HG03520 (cell line): ENCODE measurements at regions not wholly inside any gene's neighbourhood (a gene's known extent, or its start where the extent isn't known, plus 50 kb on each side); places are given as distances from the start of the nearest gene placed in this dataset.

Experiments used
- ATAC-seq: cut with Tn5 transposase; IDR thresholded peaks from one replicate; pipeline ENCODE4 v1.9.1; 2021; ENCODE audit warnings: mild to moderate bottlenecking, moderate library complexity; ENCODE audit not compliant: unreplicated experiment

DNA sequence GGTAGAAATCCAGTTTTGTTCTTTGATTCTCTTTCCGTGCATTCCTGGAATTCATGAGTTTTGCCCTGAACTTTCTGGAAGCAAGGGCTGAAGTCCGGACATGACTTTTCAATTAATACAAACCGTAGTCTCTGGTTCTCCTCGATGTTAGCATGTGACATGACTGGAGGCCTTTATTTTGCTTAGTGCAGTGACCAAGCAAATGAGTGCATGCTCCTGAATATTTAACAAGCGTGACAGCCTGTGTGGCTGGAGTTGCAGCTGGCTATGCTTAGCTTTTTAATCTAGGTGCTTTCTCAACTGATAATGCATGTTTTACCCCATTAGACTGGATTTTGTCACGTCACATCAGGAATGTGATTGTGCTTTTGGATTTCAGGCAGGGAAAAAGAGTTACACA, 302.1 kb downstream of the MAP2K6 start:
- no peak for ATAC-seq

DNA sequence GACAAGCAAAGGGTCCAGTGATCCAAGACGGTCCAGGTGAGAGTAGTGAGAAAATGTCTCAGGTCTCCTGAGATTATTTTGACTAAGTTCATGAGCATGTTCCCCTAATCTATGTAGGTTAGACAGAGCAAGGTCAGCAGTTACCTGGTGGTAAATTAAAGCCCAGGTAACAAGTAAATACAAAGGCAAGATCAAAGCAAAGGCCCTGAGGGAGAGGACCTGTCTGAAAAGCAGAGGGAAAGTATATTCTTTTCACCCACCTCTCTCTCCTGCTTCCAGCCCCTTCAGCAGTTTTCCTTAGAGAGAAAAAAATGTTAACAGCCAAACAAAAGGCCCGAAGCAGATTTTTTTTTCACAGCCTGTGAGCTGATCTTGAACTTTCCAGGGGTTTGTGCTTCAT, 302.7 kb downstream of the MAP2K6 start:
- ATAC-seq, result no peak

DNA sequence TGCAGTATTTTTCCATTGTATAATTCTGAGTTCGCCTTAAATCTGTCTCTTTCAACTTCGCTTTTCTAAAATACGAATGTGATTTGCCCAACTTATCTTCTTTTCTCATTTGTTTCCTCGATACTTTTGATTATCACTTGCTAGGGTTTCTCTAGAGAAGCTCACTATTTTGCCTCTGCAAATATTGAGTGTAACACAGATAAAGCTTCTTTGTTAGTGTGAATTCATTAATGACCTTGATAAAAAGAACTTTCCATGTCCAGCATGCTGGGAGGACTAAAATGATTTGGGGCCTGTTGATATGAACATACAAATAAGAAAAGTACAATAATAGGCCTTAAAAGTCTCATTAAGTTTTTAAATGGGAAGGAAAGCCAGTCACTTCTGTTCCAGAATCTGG, 303.3 kb downstream of the MAP2K6 start:
- ATAC-seq, result no peak

DNA sequence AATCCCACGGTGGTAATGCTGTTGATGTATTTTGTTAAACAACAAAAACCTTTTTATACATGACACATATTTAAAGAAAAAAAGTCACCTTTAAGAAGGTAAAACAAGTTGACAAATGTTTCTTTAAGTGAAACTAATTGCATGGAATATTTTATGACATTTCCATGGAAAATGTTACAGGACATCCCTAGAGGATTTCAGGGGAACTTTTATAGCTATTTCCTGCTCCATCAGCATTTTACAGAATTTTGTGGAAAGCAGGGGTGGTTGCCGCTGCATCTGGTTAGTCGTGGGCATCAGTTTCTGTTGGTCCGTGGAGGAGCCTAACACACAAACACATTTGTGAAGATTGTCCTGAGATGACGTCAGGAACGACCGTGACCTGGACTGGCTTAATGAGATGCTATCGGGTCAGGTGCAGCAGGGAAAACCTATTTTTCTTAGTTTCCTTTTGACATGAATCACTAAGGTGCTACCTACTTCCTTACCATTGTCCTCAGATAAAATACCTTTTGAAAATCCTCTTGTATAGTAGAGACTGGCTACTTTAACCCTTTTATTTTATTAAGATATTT, 305.1 kb downstream of the MAP2K6 start:
- no peak for ATAC-seq

DNA sequence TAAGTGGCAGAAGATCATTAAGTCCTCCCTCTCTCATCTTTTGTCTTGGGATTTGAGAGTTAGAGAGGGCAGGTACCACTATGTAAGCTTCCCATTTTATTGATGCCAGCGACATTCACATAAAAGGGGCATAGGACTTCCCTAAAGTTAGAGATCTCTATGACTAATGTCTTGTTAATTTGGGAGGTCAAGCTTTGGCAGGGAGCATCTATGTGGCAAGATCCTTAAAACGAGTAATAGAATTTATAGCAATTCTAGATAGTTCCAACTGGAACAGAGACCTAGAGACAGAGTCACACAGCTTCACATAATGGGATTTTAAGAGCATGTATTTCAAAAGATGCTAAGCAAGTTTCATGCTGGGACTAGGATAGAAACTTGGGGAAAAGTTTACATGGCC, 308.0 kb downstream of the MAP2K6 start:
- ATAC-seq, result no peak

DNA sequence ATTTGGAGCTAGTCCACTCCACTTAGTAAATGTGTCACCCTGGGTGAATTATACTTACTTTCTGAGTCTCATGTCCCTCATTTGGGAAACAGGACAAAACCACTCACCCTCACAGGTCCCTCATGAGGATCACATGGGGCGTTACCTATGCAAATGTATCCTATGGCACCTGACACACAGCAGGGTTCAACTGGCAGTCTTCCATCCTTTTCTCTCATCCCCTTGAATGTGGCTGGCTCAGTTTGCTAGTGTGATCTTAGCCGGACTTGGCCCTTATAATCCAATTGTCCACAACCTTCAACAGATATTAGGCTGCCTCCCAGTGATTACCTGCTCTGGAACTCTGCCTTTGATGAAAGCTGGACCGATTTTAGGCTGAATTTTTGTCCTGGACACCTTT, 308.8 kb downstream of the MAP2K6 start:
- ATAC-seq, result no peak

DNA sequence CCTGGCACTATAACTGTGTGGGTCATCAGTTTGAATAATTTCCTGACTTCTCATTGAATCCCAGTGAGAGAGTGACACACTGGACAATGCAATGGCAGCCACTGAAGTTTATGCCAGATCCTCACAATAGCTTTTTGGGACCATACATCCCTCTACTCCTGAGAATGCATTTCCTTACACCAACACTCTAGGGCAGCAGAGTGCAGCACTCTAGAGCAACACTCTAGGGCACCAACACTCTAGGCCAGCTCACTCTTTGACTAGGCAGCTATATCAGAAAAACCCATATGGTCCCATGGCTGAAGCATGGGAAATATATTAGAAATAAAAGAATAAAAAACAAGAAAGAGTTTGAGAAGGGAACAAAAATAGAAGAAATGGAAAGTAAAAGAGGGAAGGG, 309.2 kb downstream of the MAP2K6 start:
- no peak for ATAC-seq

DNA sequence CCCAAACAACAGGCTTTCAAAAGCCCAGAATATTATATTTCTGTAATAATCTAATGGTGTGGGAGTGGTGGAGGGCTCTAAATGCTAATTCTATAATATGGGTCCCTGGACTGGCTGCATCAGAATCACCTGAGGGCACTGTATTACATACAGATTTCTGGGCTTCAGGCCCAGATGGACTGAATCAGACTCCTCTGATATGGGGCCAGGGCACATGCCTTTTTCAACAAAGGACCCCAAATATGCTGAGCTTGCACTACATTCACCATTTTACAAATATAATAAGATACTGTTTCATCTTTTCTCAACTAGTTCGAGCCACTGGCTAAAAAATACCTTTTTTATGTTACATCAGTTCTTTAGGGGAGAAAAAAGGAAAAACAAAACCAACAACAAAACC, 309.7 kb downstream of the MAP2K6 start:
- no peak for ATAC-seq

DNA sequence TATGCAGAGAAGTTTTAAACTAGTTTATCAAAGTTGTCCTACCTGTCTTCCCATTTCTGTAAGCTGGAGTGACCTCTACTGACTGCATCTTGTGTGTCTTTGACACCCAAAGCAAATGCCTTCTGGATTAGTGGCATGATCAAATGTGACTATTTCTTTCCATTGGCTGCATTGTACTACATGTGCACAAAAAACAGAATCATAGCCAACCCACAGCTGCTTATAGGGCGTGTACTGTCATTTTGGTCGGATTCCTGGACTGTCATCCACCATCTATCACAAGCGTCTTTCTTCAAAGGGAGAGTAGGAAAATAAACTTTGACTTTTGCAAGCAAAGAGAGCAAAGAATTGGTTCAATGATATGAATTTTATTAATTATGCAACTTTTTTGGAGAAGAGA, 310.6 kb downstream of the MAP2K6 start:
- no peak for ATAC-seq

DNA sequence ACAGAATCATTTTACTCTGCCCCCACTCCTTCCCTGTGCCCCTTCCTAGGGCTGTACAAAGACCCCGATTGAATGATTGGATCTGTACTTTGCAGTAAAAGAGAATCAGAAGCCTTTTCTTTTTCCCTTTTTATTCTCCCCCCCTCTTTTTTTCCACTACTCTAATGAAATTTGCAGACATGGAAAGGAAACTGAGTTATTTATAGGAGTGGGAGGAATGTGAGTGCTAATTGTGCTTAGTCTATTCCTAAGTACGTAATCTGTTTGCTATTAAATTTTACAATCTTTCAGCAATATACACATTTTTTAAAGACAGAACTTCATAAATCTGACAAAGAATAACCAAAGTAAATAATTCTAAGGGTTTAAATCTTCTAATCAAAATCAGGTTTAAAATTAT, 314.3 kb downstream of the MAP2K6 start:
- ATAC-seq, result no peak

DNA sequence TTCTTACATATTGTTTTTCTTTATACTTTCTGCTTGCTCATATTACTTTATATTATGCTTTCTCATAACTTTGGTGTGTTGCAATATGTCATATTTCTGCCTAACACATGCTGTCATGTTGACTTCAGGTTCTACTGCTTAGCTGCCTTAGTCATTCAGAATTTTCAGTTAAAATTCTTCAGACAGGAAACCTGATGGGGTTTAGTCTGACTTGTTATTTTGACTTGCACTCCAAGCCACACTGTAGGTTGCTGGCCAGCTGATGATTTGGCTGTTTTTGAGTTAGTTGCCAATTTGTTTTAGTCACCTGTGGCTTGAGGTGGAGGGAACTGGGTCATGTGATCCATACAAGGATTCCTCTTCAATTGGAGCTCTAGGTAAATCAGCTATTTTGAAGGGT, 315.4 kb downstream of the MAP2K6 start:
- no peak for ATAC-seq

DNA sequence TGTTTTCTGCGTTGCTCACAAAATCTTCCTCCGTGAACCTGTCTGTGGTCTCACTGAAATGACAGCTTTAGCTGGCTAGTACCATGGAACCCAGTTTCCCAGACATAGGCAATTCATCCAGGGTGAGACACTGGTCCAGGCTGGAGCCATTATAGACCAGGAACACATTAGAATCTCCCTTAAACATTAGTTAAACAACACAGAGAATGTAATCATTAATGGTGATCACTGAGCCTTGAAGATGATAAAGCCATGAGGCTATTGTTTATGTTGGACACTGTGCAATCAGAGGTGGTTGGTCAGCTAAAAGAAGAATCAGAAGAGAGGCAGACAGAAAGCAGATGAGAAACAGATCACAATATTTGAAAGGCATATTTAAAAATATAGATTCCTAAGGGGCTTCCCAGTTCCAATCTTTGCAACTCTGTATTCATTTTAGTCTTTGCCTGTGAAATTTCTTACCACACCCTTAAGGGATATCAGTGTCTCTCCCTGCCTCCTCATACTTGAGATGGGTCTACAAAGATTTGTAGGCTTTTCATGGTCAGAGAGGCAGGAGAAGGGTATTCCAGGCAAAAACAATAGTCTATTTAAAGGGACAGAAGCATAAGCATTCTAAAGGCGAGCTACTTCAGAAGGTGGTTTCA, 317.9 kb downstream of the MAP2K6 start:
- no peak for ATAC-seq

DNA sequence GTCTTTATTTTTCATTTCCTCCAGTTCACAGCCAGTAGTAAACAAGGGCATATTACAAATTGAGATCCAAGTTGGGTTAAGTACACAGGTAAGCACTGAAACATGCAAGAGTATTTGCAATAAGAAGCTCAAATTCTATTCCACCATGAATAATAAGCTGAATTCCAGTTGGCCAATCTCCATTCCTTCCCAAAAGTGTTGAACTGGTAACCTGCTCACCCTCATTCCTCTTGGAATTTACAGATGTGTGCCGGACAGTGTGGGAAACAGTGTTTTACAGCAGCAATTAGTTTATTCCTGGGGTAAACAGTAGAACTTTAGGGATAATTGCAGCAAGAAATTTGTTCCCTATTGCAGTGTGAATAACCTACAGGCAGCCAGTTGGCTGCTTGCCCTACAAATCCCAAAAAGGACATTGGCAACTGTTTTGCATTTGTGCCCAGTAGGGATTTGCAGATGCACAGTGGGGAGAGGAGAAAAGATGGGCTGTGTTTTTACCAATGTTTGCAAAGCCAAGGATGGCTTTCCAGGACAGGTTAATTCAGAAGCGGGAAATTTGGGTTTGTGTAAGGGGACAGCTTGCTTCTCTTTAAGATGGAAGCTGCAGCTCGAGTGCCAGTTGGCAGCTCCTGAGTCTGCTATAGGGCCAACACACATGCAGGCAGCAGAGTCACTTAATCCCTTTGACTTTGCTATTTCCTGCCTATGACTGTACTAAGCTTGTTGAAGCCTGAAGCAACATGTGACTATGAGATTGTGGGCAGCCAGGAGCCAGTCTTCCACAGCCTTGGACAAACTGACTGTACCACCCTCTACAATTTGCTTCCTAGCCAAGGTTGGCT, 318.9 kb downstream of the MAP2K6 start:
- ATAC-seq, result no peak

DNA sequence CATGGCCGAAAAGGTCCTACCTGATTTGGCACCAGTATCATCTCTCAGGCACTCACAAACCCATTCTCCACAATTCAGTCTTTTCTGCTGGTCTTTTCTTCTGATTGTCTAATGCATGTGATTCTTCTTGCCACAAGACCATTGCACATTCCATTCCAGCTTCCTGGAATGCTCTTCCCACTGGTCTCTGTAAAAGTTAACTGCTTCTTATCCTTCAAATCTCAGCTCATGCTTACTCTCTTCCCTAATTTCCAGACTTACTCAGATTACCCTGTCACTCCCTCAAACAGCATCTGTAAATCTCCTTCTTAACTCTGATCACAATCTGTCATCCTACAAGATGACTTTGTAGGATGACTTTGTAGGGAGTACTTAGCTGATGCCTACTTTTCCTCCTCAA, 320.2 kb downstream of the MAP2K6 start:
- no peak for ATAC-seq

DNA sequence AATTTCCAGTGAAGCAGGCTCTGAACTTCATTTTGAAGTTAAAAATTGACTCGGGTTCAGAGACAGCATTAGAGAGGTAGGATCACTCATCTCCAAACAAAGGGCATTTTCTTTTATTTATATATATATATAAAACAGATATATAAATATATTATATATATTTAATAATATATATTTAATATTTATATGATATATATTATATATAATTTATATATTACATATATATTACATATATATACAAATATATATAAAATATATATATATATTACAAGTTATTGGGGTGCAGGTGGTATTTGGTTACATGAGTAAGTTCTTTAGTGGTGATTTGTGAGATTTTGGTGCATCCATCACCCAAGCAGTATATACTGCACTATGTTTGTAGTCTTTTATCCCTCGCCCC, 320.8 kb downstream of the MAP2K6 start:
- ATAC-seq, result no peak

DNA sequence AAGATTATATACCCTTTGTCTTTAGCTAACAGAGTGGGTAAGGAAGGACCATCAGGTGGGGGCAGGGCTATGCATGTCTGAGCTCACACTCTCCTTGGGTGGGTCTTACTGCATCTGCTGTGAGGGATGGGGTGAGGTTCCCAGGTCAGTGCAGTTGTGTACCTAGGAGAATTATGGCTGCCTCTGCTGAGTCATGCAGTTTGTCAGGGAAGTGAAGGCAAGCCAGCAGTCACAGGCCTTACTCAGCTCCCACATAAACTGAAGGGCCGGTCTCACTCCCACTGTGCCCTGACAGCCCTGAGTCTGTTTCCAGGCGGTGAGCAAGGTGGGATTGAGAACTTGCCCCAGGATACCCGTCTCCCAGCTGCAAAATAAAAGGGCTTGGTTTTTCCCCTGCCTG, 328.6 kb downstream of the MAP2K6 start:
- no peak for ATAC-seq

DNA sequence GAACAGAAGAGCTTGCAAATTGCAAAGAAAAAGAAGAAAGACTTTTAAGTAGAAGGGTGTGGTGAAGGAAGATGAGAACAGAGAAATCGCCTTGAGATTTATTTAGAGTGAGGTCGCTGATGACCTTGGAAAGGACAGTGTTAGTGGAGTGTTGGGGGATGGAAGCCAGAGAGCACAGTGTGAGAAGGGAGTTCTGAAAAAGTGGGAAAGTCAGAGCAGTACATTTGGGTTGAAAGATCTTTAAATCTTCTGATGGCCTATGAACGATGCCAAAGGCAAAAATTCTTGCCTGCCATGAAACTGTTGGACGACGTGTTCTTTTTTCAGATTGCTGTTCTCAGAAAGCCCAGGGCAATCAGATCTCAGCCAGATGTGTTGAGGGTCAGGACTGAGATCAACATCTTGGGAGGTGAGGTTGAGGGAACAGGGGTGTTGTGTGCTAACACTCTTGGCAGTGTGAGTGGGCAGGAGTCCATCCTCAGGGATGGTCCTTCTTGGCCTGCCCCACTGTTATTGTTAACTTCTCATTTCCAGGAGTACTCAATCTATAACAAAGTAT, 330.1 kb downstream of the MAP2K6 start:
- no peak for ATAC-seq

DNA sequence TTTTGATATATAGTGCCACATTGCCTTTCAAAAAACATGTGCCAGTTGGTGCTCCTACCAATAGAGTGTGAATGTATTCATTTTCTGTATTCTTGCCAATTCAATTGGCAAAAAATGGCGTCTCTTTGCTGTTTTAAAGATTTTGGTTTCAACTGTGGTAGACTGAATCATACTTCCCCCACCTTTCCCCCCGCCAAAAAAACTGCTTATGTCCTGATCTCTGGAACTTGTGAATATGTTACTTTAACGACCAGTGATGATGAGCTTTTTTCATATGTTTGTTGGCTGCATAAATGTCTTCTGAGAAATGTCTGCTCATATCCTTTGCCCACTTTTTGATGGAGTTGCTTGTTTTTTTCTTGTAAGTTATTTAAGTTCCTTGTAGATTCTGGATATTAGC, 325.1 kb upstream of the KCNJ16 start:
- no peak for ATAC-seq

DNA sequence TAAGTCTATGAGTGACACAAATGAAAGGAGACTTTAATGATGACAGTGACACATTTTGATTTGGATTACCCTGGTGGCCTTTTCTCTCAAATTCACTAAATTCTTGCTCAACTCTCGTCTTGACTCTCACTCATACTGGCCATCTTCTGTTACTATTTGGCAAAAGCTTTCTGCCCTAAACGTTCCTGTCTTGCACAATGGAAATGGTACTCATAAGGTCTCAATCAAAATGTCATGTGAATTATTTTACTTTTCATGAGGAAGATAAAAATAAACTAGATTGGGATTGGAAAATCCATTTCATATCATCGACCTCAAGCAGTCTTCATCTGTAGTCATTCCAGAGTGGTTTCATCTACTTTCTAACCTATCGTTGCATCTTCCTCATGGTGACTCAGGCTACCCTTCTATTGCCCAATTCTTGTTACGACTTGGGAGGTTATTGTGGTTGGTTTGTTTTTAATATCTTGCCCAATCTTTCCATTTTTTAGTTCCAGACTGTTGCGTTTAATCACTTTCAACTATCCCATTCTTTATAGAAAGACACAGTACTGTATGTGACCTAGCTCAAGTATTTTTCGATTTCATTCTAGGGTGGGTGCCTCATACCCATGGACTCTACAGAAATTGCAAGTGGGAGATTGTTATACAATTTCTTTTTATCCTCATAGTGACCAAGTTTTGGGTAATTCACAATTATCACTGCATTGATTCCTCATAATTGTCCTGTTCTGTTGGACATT, 317.2 kb upstream of the KCNJ16 start:
- no peak for ATAC-seq

DNA sequence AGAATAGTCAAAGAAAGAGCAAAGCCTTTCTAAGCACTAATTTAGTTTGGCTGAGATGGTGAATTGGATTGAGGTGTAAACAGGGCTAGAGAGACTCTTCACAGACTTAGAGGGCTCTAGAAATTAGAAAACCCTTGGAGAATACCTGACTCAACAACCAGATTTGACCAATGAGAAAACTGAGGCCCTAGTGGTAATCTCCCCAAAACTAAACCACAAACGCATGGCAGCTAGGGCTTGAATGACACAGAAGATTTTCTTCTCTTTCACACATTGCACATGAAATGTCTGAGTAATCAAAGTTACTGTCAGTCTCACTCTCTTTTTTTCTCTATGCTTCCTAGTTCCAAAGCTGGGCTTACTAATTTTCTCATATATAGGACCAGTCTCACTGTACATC, 314.5 kb upstream of the KCNJ16 start:
- ATAC-seq, result no peak

DNA sequence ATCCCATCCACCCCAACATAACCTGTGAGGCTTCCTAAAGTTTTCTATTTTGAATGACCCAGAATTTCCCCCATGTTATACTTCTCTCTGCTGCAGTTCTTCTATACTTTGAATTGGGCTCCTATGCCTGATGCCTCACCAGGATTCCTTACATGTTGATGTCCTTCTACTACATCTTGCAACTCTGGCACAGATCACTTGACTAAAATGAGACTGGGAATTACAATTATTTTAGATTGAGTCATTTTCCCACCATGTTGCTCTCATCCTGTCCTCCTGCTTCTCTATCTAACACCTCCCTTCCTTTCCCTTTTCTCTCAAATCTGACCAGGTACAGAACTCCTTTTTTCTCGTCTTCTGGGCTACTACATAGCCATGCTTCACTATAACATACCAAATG, 314.0 kb upstream of the KCNJ16 start:
- no peak for ATAC-seq
